GM10248 (cell line): ENCODE measurements at regions not wholly inside any gene's neighbourhood (a gene's known extent, or its start where the extent isn't known, plus 50 kb on each side); places are given as distances from the start of the nearest gene placed in this dataset.

Experiments used
- CTCF ChIA-PET: fragments of 300-600 bp; sonication (Branson Sonifier 250); formaldehyde crosslinking; extraction: SDS; loops from one replicate; lab custom pipeline; 2021; ENCODE audit warnings: antibody characterized with exemption; lab: Yijun Ruan, JAX
- POLR2A ChIA-PET: fragments of 350-650 bp; sonication (Branson Sonifier 250); formaldehyde crosslinking; extraction: SDS; loops from one replicate; lab custom pipeline; 2020; ENCODE audit warnings: antibody characterized with exemption; lab: Yijun Ruan, JAX
- DNase-seq: peaks from one replicate; pipeline ENCODE4 v3.0.0; 2012; ENCODE audit errors: extremely low spot score
- CTCF ChIP-seq: IDR thresholded peaks from 2 replicates; pipeline ENCODE4 v1.5.1; 2012; ENCODE audit warnings: mild to moderate bottlenecking, low read depth; ENCODE audit errors: extremely low read depth, missing control alignments, control extremely low read depth

GRCh38 chr1:94602316-94602715 is 60.8 kb upstream of the F3 start:
- CTCF ChIA-PET, result no interaction called here
- POLR2A ChIA-PET, result no interaction called here
- DNase-seq, result no peak
- no peak for TF ChIP-seq CTCF

GRCh38 chr1:94600556-94600955 is 59.0 kb upstream of the F3 start:
- DNase-seq, result no peak
- ChIA-PET CTCF (interaction anchor here (0.7 kb wide), 1 partner anchor 10 kb away, joined by 3 read pairs; no protein-coding TSS in a partner anchor), POLR2A (no interaction called here)
- no peak for TF ChIP-seq CTCF

- no peak for DNase-seq
- ChIA-PET POLR2A (no interaction called here), CTCF (interaction anchor here (1.2 to 1.5 kb wide), 2 partner anchors 10 to 193 kb away, joined by 3 read pairs; no protein-coding TSS in a partner anchor)
- no peak for TF ChIP-seq CTCF
Observed at GRCh38 chr1:94599095-94599813, 57.7 kb upstream of the F3 start.

GRCh38 chr1:94597701-94598100 is 56.1 kb upstream of the F3 start:
- POLR2A ChIA-PET, result no interaction called here
- no peak for DNase-seq
- TF ChIP-seq CTCF, result no peak
- CTCF ChIA-PET, result interaction anchor here (1.1 to 1.7 kb wide), 3 partner anchors 37 to 194 kb away, joined by 3 to 4 read pairs (median 4); no protein-coding TSS in a partner anchor

GRCh38 chr1:94596260-94596659 is 54.7 kb upstream of the F3 start:
- CTCF ChIA-PET, result no interaction called here
- POLR2A ChIA-PET, result no interaction called here

GRCh38 chr1:94595658-94596057 is 54.1 kb upstream of the F3 start:
- CTCF ChIA-PET, result no interaction called here
- no peak for DNase-seq
- POLR2A ChIA-PET, result no interaction called here
- TF ChIP-seq CTCF, result no peak

More at GRCh38 chr1:94596260-94596659, 54.7 kb upstream of the F3 start:
- DNase-seq, result no peak
- no peak for TF ChIP-seq CTCF
